Thymus (tissue), 11 donors: ENCODE measurements at regions not wholly inside any gene's neighbourhood (a gene's known extent, or its start where the extent isn't known, plus 50 kb on each side); places are given as distances from the start of the nearest gene placed in this dataset.
A peak's percentile ranks its signal among the peaks of the same experiment; 100 is the strongest.

Experiments used
- DNase-seq, 9 donors: peaks; one replicate each; pipeline ENCODE4 v3.0.0-alpha.2; 2013; ENCODE audit warnings: low spot score in 9 of 9, low read depth in 6 of 9, missing footprints in 1 of 9
- H3K27ac ChIP-seq, 2 donors: one replicate each; pipeline ENCODE4 v1.5.1; 2013; ENCODE audit warnings: control low read depth in 1 of 2, low read depth in 1 of 2, low read length in 1 of 2, mild to moderate bottlenecking in 1 of 2, moderate library complexity in 1 of 2
- H3K27me3 ChIP-seq, 2 donors: one replicate each; pipeline ENCODE4 v1.5.1; 2013; ENCODE audit warnings: low read length in 1 of 2; ENCODE audit not compliant: control insufficient read depth in 2 of 2, insufficient read depth in 1 of 2
- H3K36me3 ChIP-seq, 2 donors: one replicate each; pipeline ENCODE4 v1.5.1; 2013; ENCODE audit warnings: low read length in 1 of 2, mild to moderate bottlenecking in 1 of 2, moderate library complexity in 1 of 2; ENCODE audit not compliant: control insufficient read depth in 2 of 2, insufficient read depth in 2 of 2
- H3K4me1 ChIP-seq, 2 donors: one replicate each; pipeline ENCODE4 v1.5.1; 2013; ENCODE audit warnings: low read length in 2 of 2; ENCODE audit not compliant: control insufficient read depth in 2 of 2, insufficient read depth in 2 of 2
- H3K4me3 ChIP-seq, 2 donors: one replicate each; pipeline ENCODE4 v1.5.1; 2013; ENCODE audit warnings: low read length in 2 of 2, control low read depth in 1 of 2, mild to moderate bottlenecking in 1 of 2
- H3K9me3 ChIP-seq, 2 donors: one replicate each; pipeline ENCODE4 v1.5.1; 2013; ENCODE audit warnings: low read length in 1 of 2, mild to moderate bottlenecking in 1 of 2; ENCODE audit not compliant: control insufficient read depth in 2 of 2, insufficient read depth in 1 of 2
- WGBS: extraction: QIAGEN DNeasy Blood & Tissue Kit; methylation state at CpG from one replicate; pipeline ENCODE4 v1.1.7; 2013; 5-methylcytosine and 5-hydroxymethylcytosine counted together
- donor health status: healthy.

- H3K27me3 ChIP-seq, result no peaks in the 10 kb centered on the region
- 64% methylated on average over 6 of the region's 6 CpGs for WGBS
- H3K27ac ChIP-seq, result peak overlapping the region in 1 of 2 donors; percentile 14
- H3K4me3 ChIP-seq, result no peak overlapping the region
- H3K36me3 ChIP-seq, result no peaks in the 10 kb centered on the region
- H3K4me1 ChIP-seq, result peaks cover 4 to 9% of the 10 kb centered on the region in 2 donors
- H3K9me3 ChIP-seq, result no peaks in the 10 kb centered on the region
- DNase-seq, result peak in 2 of 9 donors; percentile 22 to 47
Observed at GRCh38 chr4:123244137-123244536, 152.5 kb upstream of the SPRY1 start.

DNA sequence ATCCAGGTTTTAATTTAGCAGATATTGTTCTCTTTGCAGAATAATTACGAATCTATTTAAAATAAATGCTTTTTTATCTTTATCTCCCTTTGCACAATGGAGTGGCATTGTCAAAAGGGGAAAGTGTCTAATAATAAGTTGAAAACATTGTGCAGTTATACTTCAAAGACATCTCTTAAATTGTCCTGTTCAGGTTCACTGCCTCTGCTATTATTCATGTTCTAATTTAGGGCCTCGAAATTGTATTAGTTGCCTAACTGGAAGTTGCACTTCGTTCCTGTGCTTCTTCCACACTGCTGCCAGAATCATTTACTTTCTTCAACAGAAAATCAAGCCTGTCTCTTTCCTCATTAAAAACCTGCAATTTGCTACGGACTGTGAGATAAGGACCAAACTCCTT lies 150.5 kb upstream of the SPRY1 start:
- H3K9me3 ChIP-seq, result no peaks in the 10 kb centered on the region
- no peaks in the 10 kb centered on the region for H3K27me3 ChIP-seq
- H3K4me1 ChIP-seq, result peaks cover 4 to 9% of the 10 kb centered on the region in 2 donors
- DNase-seq, result no peak
- no peak overlapping the region for H3K4me3 ChIP-seq
- H3K36me3 ChIP-seq, result no peaks in the 10 kb centered on the region
- WGBS, result 94% methylated on average over 4 of the region's 4 CpGs
- no peak overlapping the region for H3K27ac ChIP-seq

DNA sequence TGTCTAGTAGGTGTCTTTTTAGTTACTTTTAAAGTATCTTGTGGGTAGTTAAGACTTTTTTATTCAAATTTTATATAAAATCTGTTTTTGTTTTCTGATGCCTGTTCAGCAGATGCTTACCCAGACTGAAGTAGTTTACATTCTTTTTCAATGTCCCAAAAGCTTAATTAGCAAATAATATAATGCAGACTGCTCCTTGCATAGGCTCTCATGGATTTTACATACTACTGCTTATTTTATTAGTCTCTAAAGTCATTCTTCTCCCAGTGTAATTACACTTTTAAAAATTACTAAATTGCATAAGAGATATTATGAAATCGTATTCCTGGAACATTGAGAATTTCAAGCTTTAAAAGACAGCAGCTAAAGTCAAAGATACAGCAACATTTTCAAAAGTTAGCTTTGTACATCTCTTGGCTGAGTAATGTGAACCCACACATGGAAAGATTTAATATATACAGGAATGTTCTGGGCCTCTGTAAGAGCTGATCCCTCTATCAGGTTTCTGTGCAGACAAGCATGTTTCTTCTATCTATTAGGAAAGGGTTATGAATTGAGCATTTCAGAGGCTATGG lies 148.4 kb upstream of the SPRY1 start:
- 93% methylated on average over 1 of the region's 1 CpG for WGBS
- H3K4me1 ChIP-seq, result peaks cover 4 to 9% of the 10 kb centered on the region in 2 donors
- H3K36me3 ChIP-seq, result no peaks in the 10 kb centered on the region
- no peak overlapping the region for H3K27ac ChIP-seq
- H3K27me3 ChIP-seq, result no peaks in the 10 kb centered on the region
- no peak overlapping the region for H3K4me3 ChIP-seq
- DNase-seq, result no peak
- no peaks in the 10 kb centered on the region for H3K9me3 ChIP-seq

DNA sequence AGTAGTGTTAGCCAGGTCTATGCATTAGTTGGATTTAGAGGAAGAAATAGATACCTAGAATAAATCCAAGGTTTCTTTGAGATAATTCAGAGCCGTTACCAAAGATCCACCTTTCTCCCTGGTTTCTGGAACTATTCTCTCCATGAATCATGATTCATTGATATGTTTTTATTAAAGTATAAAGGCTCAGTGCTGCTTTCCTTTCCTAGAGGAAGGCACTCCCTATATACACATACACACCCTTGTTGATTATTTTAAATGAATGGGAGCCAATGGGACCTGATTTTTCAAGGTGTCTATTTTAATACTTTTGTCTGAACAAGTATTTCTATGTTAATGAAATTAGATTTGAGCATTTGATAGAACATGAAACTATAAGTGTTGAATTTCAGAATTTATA lies 146.8 kb upstream of the SPRY1 start:
- H3K4me1 ChIP-seq, result peaks cover 0 to 4% of the 10 kb centered on the region in 2 donors
- no peak overlapping the region for H3K27ac ChIP-seq
- no peaks in the 10 kb centered on the region for H3K27me3 ChIP-seq
- 94% methylated on average over 1 of the region's 1 CpG for WGBS
- no peaks in the 10 kb centered on the region for H3K36me3 ChIP-seq
- H3K9me3 ChIP-seq, result no peaks in the 10 kb centered on the region
- no peak overlapping the region for H3K4me3 ChIP-seq
- no peak for DNase-seq

GRCh38 chr4:123250843-123251242 lies 145.8 kb upstream of the SPRY1 start:
- Histone ChIP-seq H3K27ac (no peak overlapping the region), H3K27me3 (no peaks in the 10 kb centered on the region), H3K36me3 (no peaks in the 10 kb centered on the region)

DNA sequence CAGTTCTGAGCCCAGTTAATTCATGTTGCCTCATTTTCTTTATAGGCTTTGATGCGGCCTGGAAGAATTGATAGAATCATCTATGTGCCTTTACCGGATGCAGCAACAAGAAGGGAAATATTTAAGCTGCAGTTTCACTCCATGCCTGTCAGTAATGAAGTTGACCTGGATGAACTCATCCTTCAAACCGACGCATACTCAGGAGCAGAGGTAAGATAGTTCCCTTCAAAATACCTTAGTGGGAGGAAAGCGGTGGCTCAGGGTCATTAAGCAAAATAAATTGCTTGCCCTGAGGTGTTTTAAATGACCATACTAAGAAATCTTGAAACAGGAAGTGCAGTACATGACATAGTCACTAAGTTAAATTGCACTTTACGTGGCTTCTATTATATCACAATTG lies 140.6 kb upstream of the SPRY1 start:
- Histone ChIP-seq H3K27ac (no peak overlapping the region), H3K4me1 (peaks cover 4 to 17% of the 10 kb centered on the region in 2 donors), H3K27me3 (no peaks in the 10 kb centered on the region), H3K9me3 (no peaks in the 10 kb centered on the region), H3K4me3 (no peak overlapping the region), H3K36me3 (no peaks in the 10 kb centered on the region)
- WGBS, result 98% methylated on average over 6 of the region's 6 CpGs
- no peak for DNase-seq

More at GRCh38 chr4:123250843-123251242, 145.8 kb upstream of the SPRY1 start:
- DNase-seq, result no peak
- no peaks in the 10 kb centered on the region for H3K9me3 ChIP-seq
- H3K4me3 ChIP-seq, result no peak overlapping the region
- peaks cover 0 to 2% of the 10 kb centered on the region in 2 donors for H3K4me1 ChIP-seq

- Histone ChIP-seq H3K27me3 (no peaks in the 10 kb centered on the region), H3K4me3 (no peak overlapping the region), H3K9me3 (no peaks in the 10 kb centered on the region), H3K36me3 (no peaks in the 10 kb centered on the region), H3K4me1 (peaks cover 4 to 17% of the 10 kb centered on the region in 2 donors), H3K27ac (no peak overlapping the region)
- 98% methylated on average over 4 of the region's 4 CpGs for WGBS
- DNase-seq, result no peak
Observed at GRCh38 chr4:123256901-123257300, 139.7 kb upstream of the SPRY1 start.

DNA sequence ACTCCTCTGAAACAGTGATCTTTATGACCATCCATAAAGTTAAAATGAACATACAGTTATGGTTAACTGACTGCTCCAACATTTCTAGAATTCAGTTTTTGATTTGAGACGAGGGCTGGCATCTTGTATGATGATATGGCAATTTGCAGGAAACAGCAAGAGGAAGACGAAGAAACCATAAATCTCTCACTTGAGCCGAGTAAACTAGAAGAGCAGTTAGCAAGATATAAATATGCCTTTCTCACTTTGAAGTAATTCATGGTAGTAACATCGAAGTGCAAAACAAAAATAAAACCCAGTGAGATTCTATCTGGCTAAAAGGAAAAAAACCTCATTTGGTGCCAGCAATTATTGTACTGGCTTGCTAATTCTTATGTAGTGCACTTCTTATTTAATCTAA lies 139.0 kb upstream of the SPRY1 start:
- Histone ChIP-seq H3K36me3 (no peaks in the 10 kb centered on the region), H3K27me3 (no peaks in the 10 kb centered on the region), H3K9me3 (no peaks in the 10 kb centered on the region), H3K27ac (peak overlapping the region in 1 of 2 donors; percentile 20), H3K4me1 (peaks cover 4 to 17% of the 10 kb centered on the region in 2 donors), H3K4me3 (no peak overlapping the region)
- 9% methylated on average over 4 of the region's 4 CpGs for WGBS
- DNase-seq, result peak in 2 of 9 donors; percentile 28 to 52

- DNase-seq, result no peak
- Histone ChIP-seq H3K4me1 (peaks cover 4 to 17% of the 10 kb centered on the region in 2 donors), H3K4me3 (no peak overlapping the region), H3K27me3 (no peaks in the 10 kb centered on the region), H3K9me3 (no peaks in the 10 kb centered on the region), H3K36me3 (no peaks in the 10 kb centered on the region), H3K27ac (no peak overlapping the region)
- WGBS, result 66% methylated on average over 2 of the region's 2 CpGs
Observed at GRCh38 chr4:123259676-123260646, 136.6 kb upstream of the SPRY1 start.
